T-helper 2 cell treated with Interferon-gamma antibody and Interleukin-4, amounts not matched to agents 100 ng/mL and 5 ng/mL, for 36 hours (primary cell): ENCODE measurements at regions not wholly inside any gene's neighbourhood (a gene's known extent, or its start where the extent isn't known, plus 50 kb on each side); places are given as distances from the start of the nearest gene placed in this dataset.

Source experiments
- intact Hi-C: fragments of 100-400 bp; cut with micrococcal nuclease; formaldehyde crosslinking; loops from one replicate; pipeline ENCODE4 v1.15.1; 2023

DNA sequence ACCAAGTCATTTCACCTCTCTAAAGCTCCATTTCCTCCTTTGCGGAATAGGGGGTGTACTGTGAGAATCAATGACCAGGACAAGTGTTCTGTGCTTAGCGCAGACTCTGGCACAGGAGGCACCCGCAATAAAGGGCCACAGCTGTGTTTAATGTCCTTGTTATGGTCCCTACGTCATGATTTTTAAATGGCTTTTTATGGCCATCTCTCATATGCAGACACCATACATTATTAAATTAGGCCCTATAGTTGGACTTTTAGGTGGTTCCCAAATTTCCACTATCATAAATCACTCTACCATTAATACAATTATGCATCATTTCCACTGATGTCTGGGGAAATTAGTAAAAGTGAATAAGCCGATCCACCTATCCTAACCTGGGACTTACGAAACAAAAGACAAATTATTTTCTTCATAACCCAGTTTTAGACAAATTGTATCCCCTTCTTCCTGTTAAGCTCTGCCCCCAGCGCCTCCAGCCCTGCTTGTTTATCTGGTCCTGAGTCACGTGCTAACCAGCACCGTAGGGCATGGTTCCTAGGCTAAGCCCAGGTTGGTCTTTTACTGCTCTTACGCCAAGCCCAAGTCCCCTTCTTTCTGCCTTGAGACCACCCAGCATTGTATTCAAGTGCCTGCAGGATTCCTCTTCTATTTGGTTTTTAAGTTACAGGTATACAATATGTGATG lies 278.3 kb downstream of the SHQ1 start:
- intact Hi-C loops: no loop called here

DNA sequence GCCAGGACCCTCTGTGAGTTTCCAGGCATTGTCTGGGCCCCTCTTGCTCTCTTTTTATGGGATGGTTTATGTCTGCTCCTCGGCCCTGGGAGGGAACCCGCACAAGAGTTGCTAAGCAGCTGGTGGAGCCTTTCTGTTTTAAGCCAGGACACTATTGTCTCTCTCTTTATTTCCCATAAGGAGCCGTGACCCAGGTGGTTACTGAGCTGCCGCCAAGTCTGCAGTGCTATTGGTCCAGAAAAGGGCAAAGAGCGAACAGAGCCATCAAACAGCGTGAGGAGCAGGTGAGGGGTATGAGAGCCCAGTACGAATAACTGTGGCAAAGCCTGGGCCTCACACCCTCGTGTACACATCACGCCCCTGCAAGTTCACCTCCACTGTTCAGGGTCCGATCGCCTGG lies 280.2 kb downstream of the SHQ1 start:
- intact Hi-C loops: no loop called here

DNA sequence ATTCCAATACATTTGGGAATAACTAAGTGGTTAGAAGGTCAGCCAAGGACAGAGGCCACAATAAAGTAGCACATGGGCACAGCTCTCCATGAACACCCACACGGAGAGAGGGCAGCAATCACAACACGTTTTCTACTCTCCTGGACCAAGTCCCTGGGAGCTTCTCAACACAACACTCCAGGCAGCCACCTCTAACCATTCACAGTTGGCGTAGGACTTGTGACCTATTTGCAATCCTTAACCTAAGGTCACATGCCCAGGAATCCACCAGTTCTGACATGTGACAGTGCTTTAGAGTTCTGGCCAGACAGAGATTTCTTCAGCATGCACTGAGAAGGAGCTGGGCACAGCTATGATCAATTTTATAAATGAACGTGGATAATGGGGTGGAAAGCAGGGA lies 280.8 kb downstream of the SHQ1 start:
- intact Hi-C loops: no loop called here

DNA sequence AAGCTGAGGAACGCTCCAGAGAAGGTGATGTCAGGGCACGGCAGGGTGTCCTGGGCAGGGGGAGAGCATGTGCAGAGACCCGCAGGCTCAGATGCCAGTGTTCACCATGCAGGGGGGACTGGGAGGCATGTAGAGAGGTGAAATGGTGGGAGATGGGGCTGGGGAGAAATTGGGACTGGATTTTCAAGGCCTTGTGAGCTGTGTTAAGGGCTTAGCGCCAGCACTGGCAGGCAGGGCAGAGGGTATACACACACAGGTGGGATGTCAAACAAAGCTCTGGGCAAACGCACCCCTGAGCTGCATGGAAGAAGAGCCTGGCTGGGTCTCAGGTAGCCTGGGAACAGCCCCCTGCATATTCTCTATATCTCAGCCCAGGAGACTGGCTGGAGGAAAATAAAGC lies 282.7 kb downstream of the SHQ1 start:
- intact Hi-C loops: no loop called here

DNA sequence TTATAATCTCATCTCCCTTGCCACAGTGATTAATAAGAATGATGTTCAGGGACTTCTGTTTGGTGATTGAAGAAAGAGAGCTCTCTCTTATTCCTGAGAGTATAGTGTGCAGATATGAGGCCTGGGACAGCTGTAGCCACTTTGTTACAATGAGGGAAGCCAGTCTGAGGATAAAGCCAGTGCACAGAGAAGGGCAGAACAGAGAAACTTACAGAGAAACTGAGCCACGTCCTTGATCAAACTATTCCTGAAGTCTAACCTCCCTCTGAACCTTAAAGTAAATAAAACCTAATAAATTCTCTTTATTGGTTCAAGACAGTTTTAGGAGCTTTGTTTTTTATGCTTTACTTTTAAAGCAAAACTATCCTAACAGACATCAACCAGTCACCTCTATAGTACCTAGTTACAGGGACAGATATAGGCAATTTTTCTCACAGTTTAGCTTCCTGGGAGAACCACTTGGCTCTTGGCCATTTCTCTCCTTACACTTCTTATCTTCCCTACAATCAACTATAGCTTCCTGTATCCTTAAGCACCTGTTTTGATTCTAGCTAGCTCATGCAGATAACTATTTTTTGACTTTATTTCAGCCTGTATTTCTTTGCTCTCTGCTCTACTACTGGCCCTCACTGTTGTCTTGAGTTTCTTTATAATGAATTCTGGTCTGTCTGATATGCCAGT lies 284.4 kb downstream of the SHQ1 start:
- intact Hi-C loops: no loop called here

DNA sequence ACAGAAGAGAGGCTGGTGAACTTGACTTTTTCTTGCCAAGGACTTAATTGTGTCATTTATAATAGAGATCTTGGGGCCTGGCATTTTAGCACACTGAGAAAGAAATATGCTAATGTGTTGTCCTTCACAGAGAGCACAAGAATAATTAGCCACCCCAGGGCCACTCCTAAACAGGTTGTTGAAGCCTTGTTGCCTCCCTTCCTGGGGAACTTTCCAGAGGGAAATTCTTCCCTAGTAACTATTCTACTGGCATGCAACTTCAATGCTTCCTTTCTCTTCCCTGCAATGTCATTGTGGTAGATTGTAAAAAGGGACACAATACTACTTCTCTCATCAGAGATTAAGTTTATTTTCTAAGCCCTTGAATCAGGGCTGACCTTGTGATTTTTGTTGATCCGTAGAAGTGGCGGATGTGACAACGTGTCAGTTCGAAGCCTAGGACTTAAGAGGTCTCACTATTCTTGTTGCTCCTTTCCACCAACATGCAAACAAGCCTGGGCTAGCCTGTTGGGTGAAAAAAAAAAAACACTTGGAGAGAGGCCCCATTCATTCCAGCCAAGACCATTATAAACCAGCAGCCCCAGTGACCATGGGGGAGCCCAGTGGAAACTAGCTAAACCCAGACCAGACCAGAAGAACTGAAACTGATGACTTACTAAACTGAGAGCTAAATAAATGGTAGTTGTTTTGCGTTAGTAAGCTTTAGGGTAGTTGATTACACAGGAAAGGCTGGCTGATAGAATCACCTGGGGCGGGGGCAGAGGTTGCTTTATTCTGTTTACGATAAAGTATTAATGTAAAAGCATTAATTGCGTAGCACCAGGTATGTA lies 287.2 kb downstream of the SHQ1 start:
- intact Hi-C loops: no loop called here

DNA sequence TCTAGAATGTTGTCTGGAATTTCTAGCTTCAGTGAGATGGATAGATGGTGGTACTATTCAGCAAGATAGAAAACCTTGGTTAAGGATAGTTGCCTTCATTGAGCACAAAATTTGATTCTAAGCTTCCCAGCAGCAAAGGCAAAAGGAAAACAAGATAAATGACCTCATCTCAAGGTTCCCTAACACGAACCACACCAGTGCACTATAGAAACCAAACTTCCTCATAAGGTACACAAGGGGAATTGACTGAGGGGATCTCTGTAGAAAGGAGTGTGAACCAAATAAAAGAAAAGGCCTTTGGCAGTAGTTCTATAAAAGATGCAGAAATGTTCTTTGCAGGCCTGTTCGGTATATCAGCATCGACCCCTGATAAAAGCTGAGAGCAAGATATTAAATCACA lies 288.9 kb downstream of the SHQ1 start:
- intact Hi-C loops: no loop called here

DNA sequence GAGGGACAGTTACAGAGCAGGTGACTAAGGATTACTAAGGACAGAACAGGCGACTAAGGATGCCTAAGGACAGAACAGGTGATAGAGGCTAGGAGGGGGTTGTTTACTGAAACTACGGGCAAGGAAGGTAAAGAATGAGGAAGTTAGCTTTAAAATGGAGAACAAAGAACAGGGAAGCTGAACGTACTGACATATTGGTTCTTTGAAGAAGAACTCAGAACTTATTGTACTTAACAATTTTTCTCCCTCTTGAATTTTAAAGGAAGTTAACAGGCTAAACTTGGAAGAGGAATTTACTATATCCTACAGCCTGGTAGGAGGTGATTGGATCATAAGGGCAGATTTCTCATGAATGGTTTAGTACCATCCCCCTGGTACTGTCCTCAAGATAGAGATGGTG lies 290.2 kb downstream of the SHQ1 start:
- intact Hi-C loops: no loop called here

DNA sequence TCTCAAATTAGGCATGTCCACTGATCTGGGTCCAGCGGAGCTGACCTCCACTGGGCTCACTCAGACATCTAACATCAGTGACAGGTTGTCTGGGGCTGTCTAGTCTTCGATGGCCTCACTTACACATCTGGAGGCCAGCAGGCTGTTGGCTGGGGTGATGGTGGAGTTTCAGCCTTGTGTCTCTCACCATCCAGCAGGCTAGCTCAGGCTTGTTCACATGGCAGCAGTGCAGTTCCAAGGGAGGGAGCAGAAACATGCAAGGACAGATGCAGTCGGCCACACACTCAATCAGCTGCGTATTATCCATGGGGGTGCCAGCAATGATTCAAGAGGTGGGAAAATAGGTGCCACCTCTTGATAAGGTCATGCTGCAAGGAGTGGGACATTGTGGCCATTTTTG lies 292.5 kb downstream of the SHQ1 start:
- intact Hi-C loops: no loop called here

DNA sequence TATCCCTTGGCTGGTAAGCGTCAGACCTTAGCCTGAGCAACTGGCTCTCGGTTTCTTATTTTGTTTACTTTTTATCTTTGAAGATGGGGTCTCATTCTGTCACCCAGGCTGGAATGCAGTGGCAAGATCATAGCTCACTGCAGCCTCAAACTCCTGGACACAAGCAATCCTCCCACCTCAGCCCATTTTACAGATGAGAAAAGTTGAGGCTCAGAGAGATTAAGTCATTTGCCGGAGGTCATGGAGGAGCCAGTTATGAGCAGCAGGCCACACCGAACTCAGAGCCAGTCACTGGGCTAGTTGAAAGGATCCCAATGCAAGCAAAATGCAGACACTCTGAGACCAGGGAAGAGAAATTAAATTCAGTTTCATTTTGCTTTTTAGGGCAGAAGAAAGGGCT lies 293.6 kb downstream of the SHQ1 start:
- intact Hi-C loops: no loop called here

DNA sequence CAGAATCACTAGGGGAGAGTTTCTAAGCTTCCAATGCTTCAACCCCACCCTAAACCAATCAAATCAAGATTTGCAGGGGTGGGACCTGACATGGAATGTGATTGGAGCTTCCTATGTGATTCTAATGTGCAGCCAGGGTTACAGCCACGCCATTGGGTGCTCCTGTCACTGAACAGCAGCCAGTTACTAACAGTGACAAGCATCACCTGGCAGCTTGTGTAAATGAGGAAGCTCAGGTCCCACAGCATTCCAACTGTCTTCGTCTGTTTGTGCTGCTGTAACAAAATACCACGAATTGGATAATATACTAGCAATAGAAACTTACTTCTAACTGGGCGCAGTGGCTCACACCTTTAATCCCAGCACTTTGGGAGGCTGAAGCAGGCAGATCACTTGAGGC lies 294.9 kb downstream of the SHQ1 start:
- intact Hi-C loops: no loop called here

DNA sequence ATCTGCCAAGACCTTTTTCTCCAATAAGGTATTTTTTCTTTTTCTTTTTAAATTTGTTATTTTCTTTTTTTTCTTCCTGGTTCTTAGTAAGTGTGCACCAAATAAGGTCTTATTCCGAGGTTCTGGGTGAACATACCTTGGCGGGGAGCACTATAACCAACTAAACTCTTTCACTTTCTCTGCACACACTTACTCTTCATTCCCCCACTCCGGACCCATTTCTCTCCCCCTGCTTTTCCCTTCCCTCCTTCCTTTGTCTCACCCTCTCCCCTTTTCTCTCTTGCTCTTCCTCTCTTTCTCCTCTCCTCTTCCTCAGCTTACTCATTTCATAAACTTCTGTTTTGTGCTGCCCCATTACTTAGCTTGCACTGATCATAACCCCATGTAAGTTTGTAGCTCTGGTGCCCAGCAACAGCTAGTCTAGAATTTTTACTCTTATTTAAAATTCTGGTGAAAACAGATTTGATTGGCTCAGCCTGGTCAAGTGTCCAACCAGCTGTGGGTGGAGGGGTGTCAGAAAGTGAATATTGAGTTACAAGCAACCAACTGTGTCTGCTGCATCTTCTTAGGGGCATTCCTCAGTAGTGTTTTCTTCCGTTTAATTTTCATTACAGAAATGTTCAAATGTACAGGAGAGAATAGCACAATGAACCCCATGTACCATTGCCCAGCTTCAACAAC lies 297.5 kb downstream of the SHQ1 start:
- intact Hi-C loops: no loop called here

DNA sequence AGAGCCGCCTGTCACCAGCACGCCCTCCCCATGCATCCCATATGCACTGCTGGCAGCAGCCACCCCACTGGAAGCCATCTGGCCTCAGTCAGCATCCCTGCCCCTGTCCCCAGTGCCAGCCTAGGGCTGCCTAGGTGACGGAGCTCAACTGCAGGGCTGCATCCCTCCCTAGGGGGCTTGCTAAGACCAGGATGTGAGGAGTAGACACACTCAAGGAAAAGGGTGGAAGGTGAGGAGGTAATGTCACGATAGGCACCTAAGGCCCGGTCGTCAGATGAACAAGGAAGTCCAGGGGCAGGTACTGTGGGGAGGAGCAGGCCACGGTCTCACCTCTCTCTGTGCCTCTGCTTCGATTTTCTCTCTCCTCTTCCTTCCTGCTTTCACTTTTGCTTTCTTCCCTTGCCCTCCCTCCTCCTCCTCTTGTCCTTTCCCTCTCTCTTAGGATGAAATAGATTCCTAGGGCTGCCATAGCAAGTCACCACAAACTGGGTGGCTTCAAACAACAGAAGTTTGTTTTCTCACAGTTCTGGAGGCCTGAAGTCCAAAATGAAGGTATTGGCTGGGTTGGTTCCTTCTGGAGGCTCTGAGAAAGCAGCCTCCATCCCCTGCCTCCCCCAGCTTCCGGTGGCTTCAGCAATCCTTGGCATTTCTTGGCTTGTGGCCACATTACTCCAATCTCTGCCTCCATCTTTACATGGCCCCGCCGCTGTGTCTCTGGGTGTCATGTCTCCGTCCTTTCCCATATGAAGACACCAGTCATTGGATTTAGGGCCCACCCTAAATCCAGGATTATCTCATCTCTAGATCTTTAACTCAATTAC lies 298.3 kb downstream of the SHQ1 start:
- intact Hi-C loops: loop anchor here (10.0 kb wide), 1 partner anchor 75 kb away; no protein-coding TSS in a partner anchor

DNA sequence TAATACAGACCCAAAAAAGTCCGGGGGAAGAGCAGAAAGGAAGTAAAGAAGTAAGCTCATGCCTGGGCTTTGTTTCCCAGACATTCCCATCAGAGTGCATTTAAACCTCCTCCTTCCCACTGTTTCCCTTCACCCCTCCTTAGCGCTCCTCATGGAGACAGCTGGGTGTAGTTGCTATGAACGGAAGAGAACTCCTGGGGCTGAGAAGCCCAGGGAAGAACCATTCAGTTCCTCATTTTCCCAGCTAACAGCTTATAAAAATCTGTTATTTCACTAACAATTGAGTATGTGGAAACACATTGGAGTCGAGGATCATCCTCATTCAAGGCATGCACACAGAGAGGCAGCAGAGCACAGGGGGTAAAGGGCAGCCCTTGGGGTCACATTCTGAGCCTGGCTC lies 299.3 kb downstream of the SHQ1 start:
- intact Hi-C loops: loop anchor here (10.0 kb wide), 1 partner anchor 76 kb away; no protein-coding TSS in a partner anchor

DNA sequence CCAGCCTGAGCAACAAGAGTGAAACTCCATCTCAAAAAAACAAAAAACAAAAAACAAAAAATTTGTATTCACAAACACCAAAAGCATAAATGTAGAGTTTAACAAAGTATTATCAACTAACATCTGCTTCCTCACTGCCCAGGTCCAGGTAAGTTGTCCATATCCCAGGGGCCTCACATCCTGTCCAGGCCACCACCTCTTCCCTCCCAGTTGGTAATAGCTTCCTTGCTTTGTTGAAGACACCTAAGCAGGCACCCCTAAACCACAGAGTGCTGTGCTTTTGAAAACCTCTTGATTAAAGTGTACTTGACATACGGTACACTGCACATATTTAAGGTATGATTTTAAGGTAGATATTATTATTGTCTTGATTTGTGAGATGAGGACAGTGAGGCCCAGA lies 299.8 kb downstream of the SHQ1 start:
- intact Hi-C loops: loop anchor here (10.0 kb wide), 1 partner anchor 76 kb away; no protein-coding TSS in a partner anchor

DNA sequence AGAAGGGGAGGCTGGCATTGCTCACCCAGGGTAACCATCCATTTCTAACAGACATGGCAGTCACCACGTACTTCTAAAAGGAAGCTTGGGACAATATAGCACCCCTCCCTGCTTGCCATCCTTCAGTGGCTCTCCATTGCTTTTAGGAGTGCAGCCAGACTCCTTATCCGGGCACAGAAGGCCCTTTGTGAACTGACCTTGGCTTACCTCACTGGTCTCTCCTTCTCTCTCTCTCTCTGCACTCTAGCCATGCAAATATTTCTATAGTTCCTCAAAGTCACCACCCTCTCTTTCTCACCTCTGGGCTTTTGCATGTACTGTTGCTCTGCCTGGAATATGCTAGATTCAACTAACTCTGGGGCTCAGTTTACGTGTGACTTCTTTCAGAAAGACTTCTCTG lies 301.1 kb downstream of the SHQ1 start:
- intact Hi-C loops: loop anchor here (10.0 kb wide), 1 partner anchor 78 kb away; no protein-coding TSS in a partner anchor

DNA sequence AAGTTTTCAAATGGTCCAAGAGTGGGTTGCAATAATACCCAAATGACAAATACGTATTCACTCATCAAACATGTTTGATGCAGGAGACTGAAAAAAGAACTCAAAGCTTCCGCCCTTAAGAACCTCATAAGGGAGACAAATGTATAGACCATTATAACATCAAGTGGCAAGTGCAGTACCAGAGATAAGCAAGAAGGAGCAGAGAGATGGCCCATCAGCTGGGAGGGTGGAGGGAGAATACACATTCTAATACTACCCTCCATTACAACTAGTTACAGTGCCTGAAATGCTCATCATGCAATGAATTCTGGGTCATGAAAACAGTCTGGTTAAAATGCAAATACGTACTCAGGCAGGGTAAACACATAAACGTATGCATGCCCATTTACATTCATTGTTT lies 304.0 kb downstream of the SHQ1 start:
- intact Hi-C loops: loop anchor here (10.0 kb wide), 1 partner anchor 81 kb away; no protein-coding TSS in a partner anchor

DNA sequence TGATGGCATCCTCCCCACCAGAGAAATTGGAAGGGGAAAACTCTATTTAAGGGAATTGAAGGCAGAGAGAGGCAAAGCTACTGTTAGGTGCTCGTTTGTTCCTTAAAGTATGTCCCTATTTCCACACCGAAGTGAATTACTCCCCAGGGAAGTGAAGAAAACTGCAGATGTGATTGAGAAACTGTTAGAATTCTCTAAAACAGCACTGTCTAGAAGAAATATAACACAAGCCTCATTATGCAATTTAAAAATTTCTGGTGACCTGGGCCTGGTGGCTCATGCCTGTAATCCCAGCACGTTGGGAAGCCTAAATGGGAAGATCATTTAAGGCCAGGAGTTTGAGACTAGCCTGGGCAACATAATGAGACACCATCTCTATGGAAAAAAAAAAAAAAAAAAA lies 305.0 kb downstream of the SHQ1 start:
- intact Hi-C loops: loop anchor here (10.0 kb wide), 1 partner anchor 82 kb away; no protein-coding TSS in a partner anchor

DNA sequence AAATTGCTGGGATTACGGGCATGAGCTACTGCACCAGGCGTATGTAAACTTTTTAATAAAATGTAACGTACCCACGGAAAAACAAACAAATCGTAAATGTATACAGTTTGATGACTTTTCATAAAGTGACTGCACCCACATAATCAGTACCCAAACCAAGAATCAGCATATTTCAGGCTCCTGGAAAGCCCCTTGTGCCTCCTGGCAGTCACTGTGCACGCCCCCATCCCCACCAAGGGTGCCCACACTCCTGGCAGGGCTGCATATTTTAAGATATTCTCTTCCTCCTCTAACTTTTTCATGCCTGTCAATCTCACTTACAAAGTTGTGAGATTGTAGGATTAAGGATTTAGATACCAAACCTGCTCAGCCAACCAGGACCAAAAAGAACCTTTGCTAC lies 305.5 kb downstream of the SHQ1 start:
- intact Hi-C loops: loop anchor here (10.0 kb wide), 1 partner anchor 82 kb away; no protein-coding TSS in a partner anchor

DNA sequence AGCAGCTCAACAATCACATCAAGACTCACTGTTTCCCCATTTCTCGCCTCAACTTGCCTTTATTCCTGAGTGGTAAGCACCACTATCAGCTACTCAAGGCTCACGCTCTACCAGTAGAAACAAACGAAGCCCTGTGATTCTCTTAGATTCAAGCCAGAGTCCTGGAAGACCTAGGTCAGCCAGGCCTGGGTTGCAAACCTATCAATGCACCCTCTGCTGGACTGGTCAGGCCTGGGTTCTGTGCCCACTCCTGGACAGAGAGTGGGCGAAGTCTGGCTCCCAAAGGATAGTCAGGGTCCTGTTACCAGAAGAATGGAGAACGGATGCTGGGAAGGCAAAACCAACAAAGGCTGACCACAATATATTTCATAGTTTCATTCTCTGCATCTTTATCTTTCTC lies 308.4 kb downstream of the SHQ1 start:
- intact Hi-C loops: loop anchor here (10.0 kb wide), 1 partner anchor 85 kb away; no protein-coding TSS in a partner anchor
